Globus pallidus (tissue), 1 donor: ENCODE measurements at regions not wholly inside any gene's neighbourhood (a gene's known extent, or its start where the extent isn't known, plus 50 kb on each side); places are given as distances from the start of the nearest gene placed in this dataset.
"Not testable (repeated sequence)": the region's sequence is repeated elsewhere in the genome, so short reads cannot be mapped to it uniquely, and the experiment has no call there.

Experiments used
- DNase-seq: peaks from one replicate; pipeline ENCODE4 v3.0.0-alpha.2; 2015; ENCODE audit warnings: low spot score

DNA sequence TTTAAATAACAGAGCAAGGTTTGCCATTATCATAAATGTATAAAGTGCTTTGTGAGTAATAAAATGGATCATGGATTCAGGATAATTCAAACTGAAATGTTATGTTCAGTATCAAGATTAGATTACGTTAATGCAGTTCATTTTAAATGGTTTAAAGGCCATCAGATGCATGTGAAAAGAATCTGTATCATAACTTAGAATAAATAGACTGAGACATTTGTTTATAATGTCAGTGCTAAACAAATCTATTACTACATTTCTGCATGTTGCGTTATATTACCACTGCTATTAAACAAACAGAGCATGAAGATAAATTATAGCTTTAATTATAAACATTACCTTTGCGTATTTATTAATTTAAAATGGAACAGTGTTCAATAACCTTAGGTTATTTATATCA lies 160.2 kb downstream of the TOX3 start:
- DNase-seq = no peak

GRCh38 chr16:52384378-52384777 lies 162.6 kb downstream of the TOX3 start:
- DNase-seq = no peak

DNA sequence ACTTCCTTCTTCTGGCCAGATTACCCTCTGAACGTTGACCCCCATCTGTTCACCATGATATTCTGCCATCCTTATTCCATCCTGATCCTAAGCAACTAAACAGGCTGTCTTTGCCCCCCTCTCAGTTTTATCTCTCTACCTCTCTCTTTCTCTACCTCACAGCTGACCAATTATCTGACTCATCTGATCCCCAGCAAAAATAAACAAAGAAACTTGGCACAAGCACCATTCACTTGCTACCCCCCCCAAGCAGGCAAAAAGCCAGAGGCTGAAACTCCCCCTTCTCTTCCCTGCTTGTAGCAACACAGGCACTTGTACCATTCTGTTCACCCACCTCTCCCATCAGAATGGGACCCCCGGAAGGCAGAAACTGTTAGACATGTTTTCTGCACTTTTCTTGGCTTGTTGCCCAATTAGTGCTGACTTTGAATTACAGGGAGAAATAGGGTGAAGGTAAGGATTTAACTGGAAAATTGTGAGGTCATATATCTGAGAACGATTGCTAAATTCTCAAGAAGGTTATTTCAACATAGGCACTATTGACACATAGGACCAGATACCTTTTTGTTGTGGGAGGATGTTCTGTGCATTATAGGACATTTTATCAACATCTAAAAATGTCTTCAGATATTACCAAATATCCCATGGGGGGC lies 163.2 kb downstream of the TOX3 start:
- DNase-seq = no peak

GRCh38 chr16:52383119-52383518 lies 163.8 kb downstream of the TOX3 start:
- no peak for DNase-seq

- no peak for DNase-seq
Measured at GRCh38 chr16:52379551-52379950, 167.4 kb downstream of the TOX3 start.

GRCh38 chr16:52376676-52377280 lies 170.2 kb downstream of the TOX3 start:
- no peak for DNase-seq

DNA sequence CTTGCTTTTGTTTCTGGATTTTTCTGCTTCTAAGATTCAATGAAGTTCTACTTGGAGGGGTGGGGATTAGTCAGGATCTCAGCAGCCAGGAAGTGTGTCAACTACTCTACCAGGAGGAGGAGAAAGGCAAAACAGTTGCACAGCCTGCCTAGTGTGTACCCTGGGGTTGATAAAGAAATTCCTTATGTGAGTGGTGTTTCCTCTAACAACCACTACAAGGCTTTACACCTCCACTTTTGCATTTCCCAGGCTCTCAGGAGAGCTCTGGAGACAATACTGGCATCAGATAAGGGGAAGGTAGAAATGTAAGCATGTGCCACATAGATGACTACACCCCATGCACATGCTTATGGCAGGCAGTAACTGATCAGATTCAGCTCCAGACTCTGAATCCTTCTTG lies 174.6 kb downstream of the TOX3 start:
- DNase-seq = no peak

DNA sequence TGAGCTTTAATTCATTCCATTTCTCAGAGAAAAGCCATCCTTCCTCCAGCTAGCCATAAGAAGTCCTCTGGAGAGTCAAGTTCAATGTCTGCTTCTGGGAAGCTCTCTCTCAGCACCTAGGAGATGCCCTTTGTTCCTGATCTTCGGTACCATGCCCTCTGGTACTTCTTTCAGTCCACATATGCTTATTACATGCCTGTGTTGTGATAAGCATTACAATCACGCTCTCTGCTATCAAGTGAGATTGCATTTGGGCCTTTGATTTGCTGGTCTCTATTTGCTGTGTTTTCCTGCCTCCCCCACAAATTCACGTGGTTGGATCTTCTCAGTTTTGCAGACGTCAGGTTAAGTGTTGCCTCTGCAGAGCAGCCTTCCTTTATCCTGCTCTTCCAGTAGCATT lies 178.1 kb downstream of the TOX3 start:
- DNase-seq = no peak

- no peak for DNase-seq
Measured at GRCh38 chr16:52367821-52368220, 179.1 kb downstream of the TOX3 start.

- DNase-seq = no peak
Measured at GRCh38 chr16:52366983-52367382, 180.0 kb downstream of the TOX3 start.

DNA sequence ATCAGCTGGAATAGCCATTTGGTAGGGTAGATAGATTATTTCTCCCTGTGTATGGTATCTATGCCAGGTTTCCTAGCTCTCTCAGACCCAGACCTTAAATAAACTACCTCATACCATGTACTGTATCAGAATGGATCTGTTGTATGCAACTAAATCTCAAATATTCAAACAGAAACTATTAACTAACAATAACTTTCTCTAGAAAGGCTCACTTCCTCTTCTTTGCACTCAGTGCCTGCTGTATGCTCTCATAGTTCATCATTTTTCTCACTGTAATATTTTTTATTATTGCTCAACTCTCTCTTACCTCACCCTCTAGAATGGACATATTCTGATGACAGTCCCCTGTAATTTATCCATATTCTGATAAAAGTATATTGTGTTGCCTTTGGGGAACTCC lies 182.4 kb downstream of the TOX3 start:
- DNase-seq = no peak

DNA sequence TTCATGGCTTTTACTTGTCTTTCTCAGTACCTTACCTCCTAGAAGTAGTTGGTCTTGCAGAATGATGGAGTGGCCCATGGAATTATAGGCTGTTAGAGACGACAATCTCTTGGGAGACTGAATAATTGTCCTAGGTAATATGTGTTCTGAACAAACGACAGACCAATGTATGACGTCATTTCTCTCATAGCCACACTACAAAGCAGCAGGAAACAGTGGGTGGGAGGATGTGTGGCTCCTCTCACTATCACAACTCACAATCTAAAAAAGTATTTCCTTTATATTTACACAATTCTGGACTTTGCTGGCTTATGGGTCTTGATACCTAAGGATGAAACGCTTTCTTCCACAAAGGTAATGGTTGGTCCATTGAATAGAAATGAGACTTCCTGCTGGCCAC lies 183.9 kb downstream of the TOX3 start:
- no peak for DNase-seq

GRCh38 chr16:52357711-52358110 lies 189.2 kb downstream of the TOX3 start:
- no peak for DNase-seq

DNA sequence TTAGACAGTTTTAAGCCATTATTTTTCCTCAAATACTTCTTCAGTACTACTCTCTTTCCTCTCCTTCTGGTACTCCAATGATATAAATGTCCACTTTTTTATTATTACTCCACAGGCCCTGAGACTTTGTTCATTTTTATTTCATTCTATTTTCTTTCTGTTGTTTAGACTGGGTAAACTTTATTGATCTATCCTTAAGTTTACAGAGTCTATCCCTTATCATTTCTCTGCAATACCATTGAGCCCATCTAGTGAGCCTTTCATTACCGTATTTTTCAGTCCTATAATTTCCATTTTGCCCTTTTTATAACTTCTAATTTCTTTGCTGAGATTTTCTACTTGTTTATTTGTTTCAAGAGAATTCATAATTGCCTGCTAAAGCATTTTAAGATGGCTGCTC lies 193.7 kb downstream of the TOX3 start:
- DNase-seq = no peak

DNA sequence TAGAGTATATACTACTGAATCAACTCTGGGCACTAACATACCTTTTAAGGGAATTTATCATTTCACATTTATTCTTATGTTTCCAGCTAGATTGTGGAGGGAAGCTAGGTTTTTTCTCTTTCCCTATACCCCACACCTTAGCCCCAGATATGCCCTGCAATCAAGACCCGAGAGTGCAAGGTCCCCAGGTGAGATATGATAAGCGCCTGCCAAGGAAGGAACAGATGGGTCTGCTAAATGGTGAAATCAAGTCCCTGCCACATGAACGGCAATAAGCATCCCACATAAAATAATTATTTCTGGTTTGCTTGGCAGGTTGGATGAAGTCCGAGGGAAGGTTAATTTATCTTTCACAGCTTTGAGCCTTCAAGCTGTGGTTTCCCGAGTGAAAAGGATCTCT lies 195.5 kb downstream of the TOX3 start:
- no peak for DNase-seq

GRCh38 chr16:52350031-52350642 lies 196.8 kb downstream of the TOX3 start:
- DNase-seq = no peak

- DNase-seq = no peak
Measured at GRCh38 chr16:52346709-52347108, 200.2 kb downstream of the TOX3 start.

- not testable (repeated sequence) for DNase-seq
Measured at GRCh38 chr16:52333673-52334072, 213.3 kb downstream of the TOX3 start.

- no peak for DNase-seq
Measured at GRCh38 chr16:52320930-52321439, 226.0 kb downstream of the TOX3 start.

- no peak for DNase-seq
Measured at GRCh38 chr16:52318302-52319009, 228.5 kb downstream of the TOX3 start.

GRCh38 chr16:52316241-52316640 lies 230.7 kb downstream of the TOX3 start:
- no peak for DNase-seq

GRCh38 chr16:52312716-52313115 lies 234.2 kb downstream of the TOX3 start:
- no peak for DNase-seq
